Vagina (tissue), 2 donors: ENCODE measurements at regions not wholly inside any gene's neighbourhood (a gene's known extent, or its start where the extent isn't known, plus 50 kb on each side); places are given as distances from the start of the nearest gene placed in this dataset.
"Not testable (repeated sequence)": the region's sequence is repeated elsewhere in the genome, so short reads cannot be mapped to it uniquely, and the experiment has no call there.

ENCODE experiments used
- DNase-seq, 2 donors: peaks; one replicate each; pipeline ENCODE4 v3.0.0-alpha.2; 2017; ENCODE audit errors: extremely low spot score in 2 of 2
- H3K27ac ChIP-seq: fragments of 200-600 bp; sonication (generic); one replicate; pipeline ENCODE4 v1.5.1; 2019
- H3K27me3 ChIP-seq: fragments of 200-600 bp; sonication (generic); one replicate; pipeline ENCODE4 v1.5.1; 2019
- H3K36me3 ChIP-seq, 2 donors: fragments of 200-600 bp; sonication (generic); one replicate each; pipeline ENCODE4 v1.5.1; 2017 to 2019
- H3K4me1 ChIP-seq: fragments of 200-600 bp; sonication (generic); one replicate; pipeline ENCODE4 v1.5.1; 2019
- H3K4me3 ChIP-seq, 2 donors: fragments of 200-600 bp; sonication (generic); 1 replicate in 1 of 2; 2 replicates in 1 of 2; pipeline ENCODE4 v1.5.1; 2016 to 2019
- H3K9me3 ChIP-seq: fragments of 200-600 bp; sonication (generic); one replicate; pipeline ENCODE4 v1.5.1; 2019
- POLR2A ChIP-seq, 2 donors: fragments of 450-650 bp; IDR thresholded peaks; one replicate each; pipeline ENCODE4 v1.6.1; 2017; ENCODE audit warnings: antibody characterized with exemption in 2 of 2, mild to moderate bottlenecking in 2 of 2, moderate library complexity in 2 of 2
- POLR2AphosphoS5 ChIP-seq, 2 donors: sonication (generic); formaldehyde crosslinking; IDR thresholded peaks; one replicate each; pipeline ENCODE4 v1.9.0; 2017; ENCODE audit warnings: antibody characterized with exemption in 2 of 2, mild to moderate bottlenecking in 2 of 2, low read depth in 1 of 2; ENCODE audit not compliant: insufficient read depth in 1 of 2
- intact Hi-C: fragments of 100-400 bp; cut with DNase I; formaldehyde crosslinking; loops from one replicate; pipeline ENCODE4 v1.15.1; 2023
- TF ChIP-seq, protein P1 (sequence below), 3 experiments: fragments of 450-650 bp in 2 of 3; fragments of 200-600 bp in 1 of 3; sonication (generic) in 1 of 3; IDR thresholded peaks; one replicate each; pipeline ENCODE4 v1.5.1; 2017 to 2019; ENCODE audit warnings: antibody characterized with exemption in 3 of 3, mild to moderate bottlenecking in 2 of 3, moderate library complexity in 2 of 3

DNA sequence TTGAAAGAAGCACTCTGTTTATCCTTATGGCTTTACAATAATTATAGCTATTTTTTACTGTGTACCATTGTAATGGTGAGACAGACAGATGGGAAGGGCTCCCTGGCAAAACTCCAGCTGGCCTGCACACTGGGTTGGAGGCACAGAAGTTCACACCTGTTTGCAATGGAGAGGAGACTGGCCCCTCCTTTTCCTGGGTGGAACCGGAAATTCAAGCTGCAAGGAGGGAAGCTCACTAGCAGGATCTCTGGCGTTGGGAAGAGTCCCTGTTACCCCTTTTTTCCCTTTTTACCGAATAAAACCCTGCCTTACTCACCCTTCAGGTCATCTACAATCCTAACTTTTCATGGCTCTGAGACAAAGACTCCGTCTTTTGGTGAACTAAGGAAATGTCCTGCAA, 100.3 kb upstream of the TFPI start:
- no peaks in the 10 kb centered on the region for H3K4me1 ChIP-seq

DNA sequence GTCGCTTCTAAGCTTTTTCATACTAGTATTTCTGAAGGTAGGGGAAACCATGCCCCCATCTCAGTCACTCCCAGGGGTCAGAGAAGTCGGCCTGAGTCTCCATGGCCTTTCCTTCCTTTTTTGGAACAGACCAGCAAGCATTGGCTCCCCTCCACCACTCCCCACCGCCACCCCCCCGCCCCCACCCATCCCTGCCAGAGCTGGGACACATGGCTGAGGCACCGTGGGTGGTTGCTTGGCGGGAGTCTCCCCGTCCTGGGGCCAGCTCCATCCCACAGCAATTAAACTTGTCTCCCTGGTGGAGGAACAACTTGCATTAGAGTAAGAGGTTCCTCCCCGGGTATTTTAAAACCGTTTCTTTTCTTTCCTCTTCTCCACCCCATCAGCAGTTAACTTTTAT, 100.8 kb upstream of the TFPI start:
- no peak for DNase-seq
- no peak overlapping the region for H3K27ac ChIP-seq
- no peaks in the 10 kb centered on the region for H3K9me3 ChIP-seq
- intact Hi-C loops, result no loop called here
- no peaks in the 10 kb centered on the region for H3K36me3 ChIP-seq
- H3K4me3 ChIP-seq, result no peak overlapping the region
- TF ChIP-seq POLR2A (IDR thresholded peaks at IDR 0.05), result no peak
- TF ChIP-seq POLR2AphosphoS5 (IDR thresholded peaks at IDR 0.05; ENCODE audit: insufficient read depth in 1 of 2, low read depth in 1 of 2), result no peak
- TF ChIP-seq, protein P1, sequence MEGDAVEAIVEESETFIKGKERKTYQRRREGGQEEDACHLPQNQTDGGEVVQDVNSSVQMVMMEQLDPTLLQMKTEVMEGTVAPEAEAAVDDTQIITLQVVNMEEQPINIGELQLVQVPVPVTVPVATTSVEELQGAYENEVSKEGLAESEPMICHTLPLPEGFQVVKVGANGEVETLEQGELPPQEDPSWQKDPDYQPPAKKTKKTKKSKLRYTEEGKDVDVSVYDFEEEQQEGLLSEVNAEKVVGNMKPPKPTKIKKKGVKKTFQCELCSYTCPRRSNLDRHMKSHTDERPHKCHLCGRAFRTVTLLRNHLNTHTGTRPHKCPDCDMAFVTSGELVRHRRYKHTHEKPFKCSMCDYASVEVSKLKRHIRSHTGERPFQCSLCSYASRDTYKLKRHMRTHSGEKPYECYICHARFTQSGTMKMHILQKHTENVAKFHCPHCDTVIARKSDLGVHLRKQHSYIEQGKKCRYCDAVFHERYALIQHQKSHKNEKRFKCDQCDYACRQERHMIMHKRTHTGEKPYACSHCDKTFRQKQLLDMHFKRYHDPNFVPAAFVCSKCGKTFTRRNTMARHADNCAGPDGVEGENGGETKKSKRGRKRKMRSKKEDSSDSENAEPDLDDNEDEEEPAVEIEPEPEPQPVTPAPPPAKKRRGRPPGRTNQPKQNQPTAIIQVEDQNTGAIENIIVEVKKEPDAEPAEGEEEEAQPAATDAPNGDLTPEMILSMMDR (IDR thresholded peaks at IDR 0.05), result no peak
- no peaks in the 10 kb centered on the region for H3K27me3 ChIP-seq
- H3K4me1 ChIP-seq, result no peaks in the 10 kb centered on the region

More for the DNA sequence above, 100.3 kb upstream of the TFPI start:
- Histone ChIP-seq H3K4me3 (no peak overlapping the region), H3K27me3 (no peaks in the 10 kb centered on the region), H3K9me3 (no peaks in the 10 kb centered on the region), H3K27ac (no peak overlapping the region), H3K36me3 (no peaks in the 10 kb centered on the region)
- DNase-seq, result no peak
- intact Hi-C loops, result no loop called here
- TF ChIP-seq, protein P1 (IDR thresholded peaks at IDR 0.05), result no peak
- TF ChIP-seq POLR2A (IDR thresholded peaks at IDR 0.05) (no peak), POLR2AphosphoS5 (IDR thresholded peaks at IDR 0.05; ENCODE audit: insufficient read depth in 1 of 2, low read depth in 1 of 2) (no peak)

DNA sequence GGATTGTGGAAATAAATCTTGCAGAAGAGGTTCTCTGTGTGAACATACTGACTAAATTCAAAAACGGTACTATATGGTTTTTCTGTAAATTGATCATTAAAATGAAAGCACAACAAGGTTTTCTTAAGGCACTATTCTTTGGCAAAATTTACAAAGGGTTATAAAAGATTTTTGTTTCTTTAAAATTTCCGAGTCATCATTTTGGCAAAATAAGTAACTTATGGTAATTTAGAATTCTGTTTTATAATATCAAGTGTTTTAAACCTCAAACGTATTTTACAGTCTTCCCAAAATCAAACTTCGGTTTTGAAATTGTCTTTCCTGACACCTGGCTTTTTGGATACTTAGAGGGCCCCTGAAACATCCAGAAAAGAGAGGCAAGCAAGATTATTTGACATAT, 101.9 kb upstream of the TFPI start:
- TF ChIP-seq POLR2AphosphoS5 (IDR thresholded peaks at IDR 0.05; ENCODE audit: insufficient read depth in 1 of 2, low read depth in 1 of 2) (no peak), POLR2A (IDR thresholded peaks at IDR 0.05) (no peak)
- TF ChIP-seq, protein P1 (IDR thresholded peaks at IDR 0.05), result no peak
- no peaks in the 10 kb centered on the region for H3K27me3 ChIP-seq
- H3K4me3 ChIP-seq, result no peak overlapping the region
- H3K4me1 ChIP-seq, result no peaks in the 10 kb centered on the region
- DNase-seq, result no peak
- no peak overlapping the region for H3K27ac ChIP-seq
- intact Hi-C loops, result no loop called here
- H3K36me3 ChIP-seq, result no peaks in the 10 kb centered on the region
- no peaks in the 10 kb centered on the region for H3K9me3 ChIP-seq

DNA sequence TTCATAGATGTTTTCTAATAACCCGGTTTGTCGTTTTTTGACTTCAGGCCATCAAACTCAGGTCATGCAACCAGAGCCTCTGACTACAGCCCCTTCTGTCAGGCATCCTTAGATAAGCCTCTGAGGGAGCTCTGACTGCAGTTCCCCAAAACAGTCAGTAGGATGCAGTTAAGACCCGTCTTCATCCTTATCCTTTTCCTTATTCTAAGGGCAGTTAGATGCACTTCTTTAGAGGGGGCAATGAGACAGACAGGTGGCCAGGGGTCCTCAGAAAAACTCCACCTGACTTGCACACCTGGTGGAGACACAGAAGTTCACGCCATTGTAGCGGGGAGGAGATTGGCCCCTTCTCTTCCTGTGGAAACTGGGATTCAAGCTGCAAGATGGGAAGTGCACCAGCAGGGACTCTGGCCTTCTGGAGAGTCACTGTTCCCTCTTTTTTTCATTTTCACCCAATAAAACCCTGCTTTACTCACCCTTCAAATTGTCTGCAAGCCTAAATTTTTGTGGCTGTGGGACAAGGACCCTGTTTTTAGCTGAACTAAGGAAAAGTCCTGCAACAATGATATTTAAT, 104.8 kb upstream of the TFPI start:
- Histone ChIP-seq H3K9me3 (no peaks in the 10 kb centered on the region), H3K27me3 (no peaks in the 10 kb centered on the region), H3K36me3 (no peaks in the 10 kb centered on the region), H3K4me1 (no peaks in the 10 kb centered on the region), H3K4me3 (no peak overlapping the region), H3K27ac (no peak overlapping the region)
- intact Hi-C loops, result no loop called here
- DNase-seq, result no peak
- TF ChIP-seq POLR2A (IDR thresholded peaks at IDR 0.05), result no peak
- TF ChIP-seq POLR2AphosphoS5 (IDR thresholded peaks at IDR 0.05; ENCODE audit: insufficient read depth in 1 of 2, low read depth in 1 of 2), result no peak
- TF ChIP-seq, protein P1 (IDR thresholded peaks at IDR 0.05), result no peak

DNA sequence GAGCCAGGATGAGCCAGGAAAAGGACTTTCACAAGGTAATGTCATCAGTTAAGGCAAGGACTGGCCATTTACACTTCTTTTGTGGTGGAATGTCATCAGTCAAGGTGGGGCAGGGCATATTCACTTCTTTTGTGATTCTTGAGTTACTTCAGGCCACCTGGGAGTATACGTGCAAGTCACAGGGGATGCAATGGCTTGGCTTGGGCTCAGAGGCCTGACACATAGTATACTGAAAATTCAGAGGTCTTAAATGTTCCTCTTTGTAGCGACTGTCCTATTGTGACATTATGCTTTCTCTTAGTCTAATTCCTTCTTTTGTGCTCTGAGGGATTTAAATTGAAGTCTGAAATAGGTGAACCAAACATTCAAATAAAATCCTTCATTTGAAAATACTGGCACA, 121.8 kb upstream of the TFPI start:
- H3K36me3 ChIP-seq, intact Hi-C loops: not testable (repeated sequence)

More for the DNA sequence above, 121.8 kb upstream of the TFPI start:
- not testable (repeated sequence) for H3K27ac ChIP-seq, H3K4me1 ChIP-seq, H3K9me3 ChIP-seq, DNase-seq, H3K27me3 ChIP-seq, H3K4me3 ChIP-seq
